EH (cell line): ENCODE measurements at regions not wholly inside any gene's neighbourhood (a gene's known extent, or its start where the extent isn't known, plus 50 kb on each side); places are given as distances from the start of the nearest gene placed in this dataset.
"Not testable (repeated sequence)": the region's sequence is repeated elsewhere in the genome, so short reads cannot be mapped to it uniquely, and the experiment has no call there.

Experiments
- DNase-seq: peaks from one replicate; pipeline ENCODE4 v3.0.0-alpha.2; 2015; ENCODE audit warnings: low read depth

DNA sequence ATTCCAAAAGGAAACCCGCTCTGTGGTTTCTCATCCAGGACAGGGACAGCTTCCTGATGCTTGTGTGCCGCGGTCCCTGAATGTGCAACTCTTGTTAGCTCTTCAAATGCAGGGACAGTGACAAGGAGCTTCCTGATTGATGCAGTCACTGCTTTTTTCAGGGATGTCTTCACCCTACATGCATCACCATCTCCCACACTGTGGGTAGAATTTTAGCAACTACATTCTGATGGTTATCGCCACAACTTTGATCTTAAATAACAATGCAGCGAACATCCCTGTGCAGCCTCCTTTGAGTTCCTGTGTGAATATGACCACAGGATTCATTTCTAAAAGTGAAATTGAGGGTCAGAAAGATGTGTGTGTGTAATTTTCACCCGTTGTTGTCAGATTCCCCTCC is 115.0 kb downstream of the GGTLC2 start:
- DNase-seq = no peak

DNA sequence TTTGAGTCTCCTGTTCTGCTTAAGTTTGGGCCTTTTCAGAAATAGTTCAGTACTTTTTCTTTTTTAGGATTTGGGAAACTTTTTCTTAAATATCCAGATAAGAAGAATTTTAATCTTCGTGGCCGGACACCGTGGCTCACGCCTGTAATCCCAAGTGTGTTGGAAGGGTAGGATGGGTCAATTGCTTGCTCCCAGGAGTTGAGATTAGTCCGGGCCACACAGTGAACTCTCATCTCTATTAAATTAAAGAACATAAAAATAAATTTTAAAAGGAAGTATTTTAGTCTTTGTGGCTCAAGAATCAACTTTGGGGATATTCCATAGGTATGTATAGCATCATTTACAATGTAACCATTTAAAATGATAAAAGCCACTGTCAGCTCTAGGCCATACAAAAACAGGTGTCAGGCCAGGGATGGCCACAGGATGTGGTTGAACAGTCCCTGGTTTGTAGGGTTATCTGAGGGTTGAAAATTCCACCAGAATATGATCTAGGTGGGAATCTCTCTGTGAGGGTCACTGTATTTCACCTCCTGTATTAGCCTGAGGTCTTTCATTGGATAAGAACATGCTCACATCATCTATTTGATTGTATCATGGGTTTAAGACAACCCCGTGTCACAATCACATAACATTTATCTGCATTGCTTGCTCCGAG is 115.6 kb downstream of the GGTLC2 start:
- no peak for DNase-seq

DNA sequence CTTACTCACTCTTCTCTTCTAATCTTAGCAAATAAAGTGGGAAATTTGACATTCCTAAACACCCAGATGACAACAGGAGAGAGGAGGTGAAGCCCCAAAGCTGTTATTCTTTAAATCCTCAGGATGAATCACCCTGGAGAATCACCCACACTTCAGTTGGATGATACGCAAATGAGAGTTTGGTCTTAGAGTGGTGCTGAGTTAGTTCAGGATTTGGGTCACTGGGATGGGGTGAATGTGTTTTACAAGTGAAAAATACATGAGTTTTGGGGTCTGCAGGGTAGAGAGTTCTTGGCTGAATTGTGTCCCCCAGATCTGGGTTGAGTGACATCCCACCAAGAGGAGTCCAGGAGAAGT is 117.2 kb downstream of the GGTLC2 start:
- DNase-seq = no peak

DNA sequence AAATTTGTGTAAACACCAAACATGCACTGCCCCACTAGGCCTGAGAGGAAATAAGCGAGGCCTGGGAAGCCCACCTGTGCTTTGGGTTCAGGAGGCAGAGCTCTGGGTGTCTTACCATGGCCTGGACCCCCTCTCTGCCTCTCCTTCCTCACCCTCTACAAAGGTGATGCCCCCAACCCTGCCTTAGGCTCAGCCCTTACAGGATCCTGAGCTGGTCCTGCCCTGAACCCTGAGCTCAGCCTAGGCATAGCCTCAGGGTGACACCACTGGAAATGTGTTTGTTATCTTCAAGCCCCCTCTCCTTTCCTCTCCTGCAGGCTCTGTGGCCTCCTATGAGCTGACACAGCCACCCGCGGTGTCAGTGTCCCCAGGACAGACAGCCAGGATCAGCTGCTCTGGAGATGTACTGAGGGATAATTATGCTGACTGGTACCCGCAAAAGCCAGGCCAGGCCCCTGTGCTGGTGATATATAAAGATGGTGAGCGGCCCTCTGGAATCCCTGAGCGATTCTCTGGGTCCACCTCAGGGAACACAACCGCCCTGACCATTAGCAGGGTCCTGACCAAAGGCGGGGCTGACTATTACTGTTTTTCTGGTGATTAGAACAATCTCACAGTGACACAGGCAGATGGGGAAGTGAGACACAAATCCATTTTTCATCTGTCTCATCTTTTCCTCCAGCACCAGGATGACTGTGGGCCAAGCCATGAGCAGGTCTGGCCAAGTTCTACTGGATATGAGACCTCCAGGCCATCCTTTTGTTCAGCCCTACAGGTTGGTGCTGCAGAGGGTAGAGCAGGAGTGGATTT is 117.8 kb downstream of the GGTLC2 start:
- no peak for DNase-seq

DNA sequence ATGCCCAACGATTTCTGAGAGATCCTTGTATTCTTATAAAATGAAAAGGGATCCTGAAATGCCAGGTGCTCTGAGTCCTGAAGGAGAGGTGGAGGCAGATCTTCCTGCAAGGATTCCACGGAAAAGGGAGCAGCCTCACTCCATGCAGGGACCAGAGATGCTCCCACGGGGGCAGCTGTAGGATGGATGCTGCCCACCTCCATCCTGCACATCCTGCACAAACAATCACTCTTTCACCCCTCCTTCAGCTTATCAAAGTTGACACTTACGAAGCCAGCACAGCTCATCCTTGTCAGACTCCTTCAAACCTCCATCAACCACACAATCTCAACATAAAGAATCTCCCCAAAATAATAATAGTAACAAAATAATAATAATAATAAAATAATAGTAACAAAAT is 119.1 kb downstream of the GGTLC2 start:
- DNase-seq = no peak

DNA sequence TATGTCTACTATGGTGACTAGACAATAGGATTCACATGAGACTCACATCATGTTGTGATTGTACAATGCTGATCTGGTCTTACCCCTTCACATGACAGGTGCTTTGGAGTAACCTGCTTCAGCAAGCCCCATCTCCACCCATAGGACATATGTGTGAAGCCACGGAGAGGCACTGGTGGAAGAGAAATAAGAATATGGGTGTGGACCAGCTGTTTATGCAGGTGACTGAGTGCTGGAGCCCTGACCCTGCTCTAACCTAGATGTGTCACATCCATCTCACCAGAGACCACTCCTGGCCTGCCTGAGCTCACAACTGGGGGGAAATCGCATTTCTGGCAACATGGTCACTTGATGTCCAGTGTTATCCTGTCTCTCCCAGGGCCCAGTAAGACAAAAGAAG is 119.7 kb downstream of the GGTLC2 start:
- no peak for DNase-seq

DNA sequence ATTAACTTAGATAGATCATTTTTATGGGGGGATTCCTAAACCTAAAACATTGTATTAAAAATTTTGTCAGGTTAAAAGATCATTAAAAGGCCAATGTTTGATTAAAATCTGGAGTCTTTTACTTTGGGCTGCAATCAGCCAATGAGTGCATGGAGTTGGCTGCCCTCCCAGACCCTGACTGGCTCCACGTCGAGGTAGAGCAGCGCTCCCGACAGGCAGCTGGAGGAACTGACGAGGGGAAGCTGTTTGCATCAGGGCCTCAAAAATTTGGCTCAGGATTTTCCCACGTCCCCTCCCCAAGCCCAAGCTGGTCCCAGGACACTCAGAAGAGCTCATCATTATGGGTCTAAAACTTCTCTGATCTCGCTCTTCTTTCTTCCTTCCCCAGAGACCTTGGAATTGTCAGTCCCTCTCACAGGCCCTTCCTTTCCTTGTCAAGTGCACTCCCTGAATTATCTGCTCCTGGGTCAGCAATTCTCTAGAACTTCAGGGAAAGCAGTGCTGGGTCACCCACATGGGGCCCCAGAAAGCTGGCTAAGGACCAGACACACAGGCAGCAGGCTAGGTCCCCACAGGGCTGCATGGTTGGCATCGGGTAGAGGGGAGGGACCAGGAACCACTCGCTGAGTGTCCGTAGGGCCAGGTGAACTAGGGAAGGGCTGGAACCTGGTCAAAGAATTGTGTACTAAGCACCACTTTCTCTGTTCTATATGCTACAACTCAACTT is 119.6 kb upstream of the IGLL5 start:
- DNase-seq = no peak

DNA sequence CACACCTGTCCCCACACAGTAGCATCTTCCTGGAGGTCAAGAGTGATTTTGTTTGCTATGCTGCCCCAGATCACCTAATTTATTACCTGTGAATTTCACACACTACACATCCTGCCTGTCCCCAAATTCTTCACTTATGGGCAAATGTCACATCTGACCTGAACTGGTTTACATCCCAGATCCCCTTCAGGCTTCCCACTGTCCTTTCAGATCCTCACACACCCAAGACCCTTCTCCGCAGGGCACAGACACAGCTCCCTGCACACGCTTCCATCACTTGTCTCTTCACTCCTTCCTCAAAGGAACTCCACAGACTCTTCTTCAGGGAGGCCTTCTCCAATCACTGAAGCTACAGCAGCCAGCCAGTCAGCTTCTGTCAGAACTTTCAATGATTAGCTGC is 118.7 kb upstream of the IGLL5 start:
- DNase-seq = no peak

DNA sequence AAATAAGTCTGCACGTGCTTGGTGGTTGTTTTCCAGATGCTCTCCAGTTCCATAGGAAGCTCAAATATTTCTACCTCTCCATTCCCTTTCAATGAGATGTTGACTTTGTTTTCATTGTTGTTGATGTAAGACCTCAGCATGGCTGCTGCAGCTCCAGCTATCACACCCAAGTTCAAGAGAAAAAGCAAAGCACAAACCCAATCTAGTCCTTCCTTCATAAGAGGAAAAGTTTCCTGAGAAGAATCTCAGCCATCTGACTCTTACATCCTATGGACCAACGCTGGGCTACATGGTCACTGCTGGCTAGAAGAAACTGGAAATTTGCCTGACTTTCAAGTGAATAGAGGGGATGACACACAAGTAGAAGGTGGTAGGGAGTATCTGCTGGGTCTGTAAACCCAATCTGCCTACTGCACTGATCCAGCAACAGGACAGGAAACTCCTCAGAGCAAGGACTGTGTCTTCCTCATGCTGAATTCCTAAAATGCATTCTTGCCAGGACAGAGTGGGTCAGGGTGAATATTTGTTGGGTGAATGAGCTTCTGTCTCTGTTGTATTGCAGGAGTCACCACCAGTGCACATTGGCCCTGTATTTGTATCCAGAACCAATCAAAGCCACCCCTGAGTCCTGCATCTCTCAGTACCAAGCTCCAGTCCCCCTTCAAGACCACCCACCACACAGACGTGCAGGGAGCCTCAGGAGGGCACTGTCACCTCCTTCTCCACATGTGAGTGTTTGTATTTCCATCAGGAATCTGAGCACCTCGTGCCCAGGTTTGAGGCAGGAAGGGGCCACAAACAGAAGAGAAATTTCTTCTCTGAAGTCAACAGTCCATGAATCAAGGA is 118.0 kb upstream of the IGLL5 start:
- DNase-seq = peak; percentile 18

DNA sequence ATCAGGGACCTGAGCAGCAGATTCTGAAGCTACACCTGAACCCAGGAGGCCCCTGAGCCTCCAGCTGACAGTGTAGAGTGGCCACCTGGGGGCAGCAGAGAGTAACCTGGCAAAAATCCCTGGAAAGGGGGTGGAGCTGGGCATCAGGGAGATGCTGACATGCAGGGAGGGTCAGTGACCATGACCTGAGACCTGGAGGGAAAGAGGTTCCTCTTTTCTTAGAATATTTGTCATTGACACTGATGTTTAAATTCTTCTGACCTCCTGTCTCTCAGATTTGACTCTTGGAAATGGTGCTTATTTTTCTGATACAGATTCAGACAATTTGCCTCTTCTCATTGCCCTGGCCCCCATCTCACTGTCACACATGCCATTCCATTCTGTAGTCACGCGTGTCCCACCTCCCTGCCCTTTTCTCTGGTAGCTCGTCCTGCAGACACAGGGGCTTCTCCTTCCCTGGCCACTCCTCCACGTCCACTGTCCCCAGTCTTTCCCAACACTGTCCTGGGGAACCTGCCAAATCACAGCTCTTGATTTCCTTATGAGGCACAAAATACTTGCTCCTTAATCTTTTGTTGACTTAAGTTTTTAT is 117.2 kb upstream of the IGLL5 start:
- DNase-seq = peak; percentile 47

DNA sequence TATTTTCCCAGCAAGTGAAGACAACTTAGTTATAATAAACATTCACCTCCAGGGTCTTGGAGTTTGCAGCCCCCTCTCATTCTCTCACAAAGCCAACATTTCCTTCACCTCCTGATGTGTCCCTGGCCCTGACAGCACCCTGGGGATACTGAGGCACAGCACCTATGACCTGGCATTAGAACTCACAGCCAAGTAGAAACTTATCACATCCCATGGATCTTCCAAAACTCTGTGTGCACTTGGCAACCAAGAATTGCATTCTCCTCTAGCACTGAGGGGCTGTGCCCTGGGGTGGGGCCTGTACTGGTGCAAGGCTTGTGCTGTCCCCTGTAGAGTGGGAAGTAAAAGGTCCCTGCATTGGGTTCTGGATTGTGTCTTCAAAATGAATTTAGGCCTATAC is 116.7 kb upstream of the IGLL5 start:
- no peak for DNase-seq

DNA sequence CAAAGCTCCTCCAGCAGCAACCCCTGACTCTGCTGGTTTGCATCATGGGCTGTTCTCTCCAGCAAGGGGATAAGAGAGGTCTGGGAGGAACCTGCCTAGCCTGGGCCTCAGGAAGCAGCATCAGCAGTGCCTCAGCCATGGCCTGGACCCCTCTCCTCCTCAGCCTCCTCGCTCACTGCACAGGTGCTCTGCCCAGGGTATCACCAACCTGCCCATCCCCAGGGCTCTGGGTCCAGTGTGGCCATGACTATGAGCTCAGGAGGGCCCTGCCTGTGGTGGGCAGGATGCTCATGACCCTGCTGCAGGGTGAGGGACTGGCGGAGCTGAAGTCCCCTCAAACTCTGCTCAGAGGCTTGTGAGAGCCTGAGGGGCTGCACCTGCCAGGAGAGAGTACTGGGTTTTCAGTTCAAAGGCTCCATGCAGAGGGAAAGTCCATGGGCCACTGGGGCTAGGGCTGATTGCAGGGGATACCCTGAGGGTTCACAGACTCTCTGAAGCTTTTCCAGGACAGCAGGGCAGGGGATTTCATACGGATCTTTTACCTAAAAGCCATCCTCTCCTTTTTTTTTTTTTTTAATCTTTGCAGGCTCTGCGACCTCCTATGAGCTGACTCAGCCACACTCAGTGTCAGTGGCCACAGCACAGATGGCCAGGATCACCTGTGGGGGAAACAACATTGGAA is 115.8 kb upstream of the IGLL5 start:
- DNase-seq = no peak

DNA sequence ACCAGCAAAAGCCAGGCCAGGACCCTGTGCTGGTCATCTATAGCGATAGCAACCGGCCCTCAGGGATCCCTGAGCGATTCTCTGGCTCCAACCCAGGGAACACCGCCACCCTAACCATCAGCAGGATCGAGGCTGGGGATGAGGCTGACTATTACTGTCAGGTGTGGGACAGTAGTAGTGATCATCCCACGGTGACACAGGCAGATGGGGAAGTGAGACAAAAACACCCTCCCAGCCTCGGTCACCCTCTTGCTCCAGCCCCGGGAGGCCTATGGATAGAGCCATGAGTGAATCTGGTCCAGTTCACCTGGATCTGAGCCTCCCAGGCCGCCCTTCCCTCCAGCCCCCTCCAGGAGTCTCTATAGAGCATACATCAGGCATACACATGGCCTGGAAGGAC is 115.2 kb upstream of the IGLL5 start:
- DNase-seq = no peak

DNA sequence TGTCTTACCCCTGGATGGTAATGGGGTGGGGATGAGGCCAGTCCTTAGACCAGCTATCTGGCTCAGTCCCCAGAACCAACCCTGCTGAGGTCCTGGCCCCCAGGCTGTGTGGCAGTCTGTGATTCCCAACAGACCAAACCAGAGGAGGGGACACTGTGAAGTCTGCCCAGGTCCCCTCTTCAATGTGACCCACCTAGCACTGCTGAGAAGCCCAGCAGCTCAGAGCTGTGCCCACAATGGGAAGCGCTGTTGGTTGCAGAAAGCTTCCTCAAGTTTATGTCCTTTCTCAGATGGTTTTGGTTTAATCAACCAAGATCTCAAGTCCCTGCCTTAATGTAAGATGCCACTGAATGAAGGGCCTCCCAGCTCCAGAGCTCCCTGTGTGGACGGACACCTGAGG is 114.7 kb upstream of the IGLL5 start:
- no peak for DNase-seq

DNA sequence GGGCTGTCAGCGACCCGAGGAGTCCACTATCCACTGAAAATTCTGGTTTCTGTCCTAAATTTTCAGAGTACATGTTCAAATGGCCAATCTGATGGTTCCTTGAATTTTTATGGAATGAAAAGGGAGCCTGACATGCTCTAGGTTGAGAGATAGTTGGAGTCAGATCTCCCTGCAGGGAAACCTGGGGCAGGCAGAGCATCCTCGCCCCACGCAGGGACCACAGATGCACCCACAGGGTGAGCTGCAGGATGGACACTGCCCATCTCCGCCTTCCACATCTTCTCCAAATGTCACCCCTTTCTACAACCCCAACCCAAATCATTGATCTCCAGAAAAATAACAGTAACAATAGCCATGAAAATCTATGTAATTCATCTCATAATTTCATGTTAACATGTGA is 114.2 kb upstream of the IGLL5 start:
- DNase-seq = no peak

DNA sequence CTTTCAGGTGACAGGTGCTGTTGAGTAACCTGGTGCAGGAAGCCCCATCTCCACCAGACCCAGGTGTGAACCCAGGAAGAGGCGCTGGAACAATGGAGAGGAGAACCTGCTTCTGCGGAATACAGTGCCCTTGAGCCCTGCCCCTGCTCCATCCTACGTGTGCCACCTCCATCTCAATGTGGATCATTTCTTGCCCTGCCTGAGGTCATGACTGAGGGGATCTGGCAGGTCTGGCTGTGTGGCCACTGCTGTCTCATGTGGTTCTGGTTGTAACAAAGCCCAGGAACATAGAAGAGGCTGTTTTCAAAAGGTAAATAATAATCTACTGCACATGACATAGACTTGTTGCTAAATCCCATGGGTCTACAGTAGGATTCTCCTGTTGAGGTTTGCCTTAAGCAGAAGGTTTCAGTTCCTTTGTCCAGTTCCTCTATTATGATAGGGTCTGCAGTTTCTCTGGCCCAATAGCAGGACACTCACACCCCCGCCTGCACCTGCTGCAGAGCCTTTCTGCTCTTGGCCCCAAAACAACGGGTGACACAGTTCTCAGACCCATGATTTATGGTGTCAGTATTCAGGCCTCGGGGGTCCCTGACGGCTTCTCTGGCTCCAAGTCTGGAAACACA is 113.5 kb upstream of the IGLL5 start:
- DNase-seq = no peak

DNA sequence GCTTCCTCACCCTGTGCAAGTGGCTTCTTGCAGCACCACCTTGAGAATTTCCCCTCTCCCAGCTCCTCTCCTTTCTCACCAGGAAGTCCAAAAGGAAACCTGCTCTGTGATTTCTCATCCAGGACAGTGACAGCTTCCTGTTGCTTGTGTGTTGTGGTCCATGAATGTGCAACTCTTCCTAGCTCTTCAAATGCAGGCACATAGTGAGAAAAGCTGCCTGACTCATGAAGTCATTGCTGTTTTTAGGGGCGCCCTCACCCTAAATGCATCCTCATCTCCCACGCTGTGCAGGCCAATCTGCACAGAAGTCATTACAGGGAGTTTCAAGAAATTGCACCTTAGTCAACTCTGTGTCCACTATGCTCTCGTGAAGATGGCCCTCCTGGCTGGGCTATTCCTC is 112.9 kb upstream of the IGLL5 start:
- DNase-seq = not testable (repeated sequence)

DNA sequence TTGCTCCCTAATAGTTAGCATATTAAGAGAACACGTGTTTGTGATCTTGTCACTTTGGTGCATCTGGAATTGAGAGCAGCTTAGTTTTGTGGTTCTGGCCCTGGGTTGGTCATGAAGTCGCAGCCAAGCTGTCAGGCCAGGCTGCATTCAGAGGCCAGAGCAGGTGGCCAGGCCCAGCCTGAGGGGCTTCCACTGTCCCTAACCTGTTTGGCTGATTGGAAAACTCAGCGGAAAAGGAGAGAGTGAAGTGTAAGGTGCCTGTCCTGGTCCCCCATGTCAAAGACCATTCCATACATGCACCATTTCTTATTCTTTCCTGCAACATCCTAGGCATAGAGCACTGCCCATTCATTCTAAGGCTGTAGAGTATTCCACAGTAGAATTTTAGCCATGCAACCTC is 111.5 kb upstream of the IGLL5 start:
- DNase-seq = no peak

DNA sequence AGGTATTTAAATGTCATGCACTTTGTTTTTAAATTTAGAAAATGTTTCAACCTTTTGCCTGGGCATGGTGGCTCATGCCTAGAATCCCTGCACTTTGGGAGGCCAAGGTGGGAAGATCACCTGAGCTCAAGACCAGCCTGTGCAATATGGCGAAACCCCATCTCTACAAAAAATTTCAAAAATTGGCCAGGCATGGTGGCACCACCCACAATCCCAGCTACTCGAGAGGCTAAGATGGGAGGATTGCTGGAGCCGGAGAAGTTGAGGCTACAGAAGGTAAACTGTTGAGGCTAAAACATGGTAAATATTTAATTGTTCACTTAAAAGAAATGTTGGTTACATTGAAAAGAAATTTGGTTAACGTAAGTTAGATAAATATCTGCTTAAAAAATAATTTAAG is 108.4 kb upstream of the IGLL5 start:
- DNase-seq = no peak

DNA sequence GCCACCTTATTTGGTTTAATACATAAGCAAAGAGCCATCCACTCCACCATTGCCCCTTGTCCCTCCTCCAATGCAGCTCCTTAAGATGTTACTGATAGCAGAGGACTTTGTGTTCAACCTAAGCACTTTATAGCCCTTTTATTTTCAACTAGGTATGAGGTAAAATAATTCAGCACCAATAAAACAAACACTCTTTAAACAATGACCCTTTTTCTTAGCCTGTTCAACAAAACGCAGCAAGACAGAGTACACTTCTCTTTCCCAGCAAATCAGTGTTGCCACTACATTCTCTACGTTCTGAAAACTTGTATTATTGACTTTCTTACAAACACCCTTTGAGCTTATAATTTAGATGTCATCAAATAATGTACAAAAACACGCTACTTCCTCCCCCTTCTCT is 104.0 kb upstream of the IGLL5 start:
- DNase-seq = no peak
